ENCODE measurements at regions not wholly inside any gene's neighbourhood (a gene's known extent, or its start where the extent isn't known, plus 50 kb on each side); places are given as distances from the start of the nearest gene placed in this dataset.

DNA sequence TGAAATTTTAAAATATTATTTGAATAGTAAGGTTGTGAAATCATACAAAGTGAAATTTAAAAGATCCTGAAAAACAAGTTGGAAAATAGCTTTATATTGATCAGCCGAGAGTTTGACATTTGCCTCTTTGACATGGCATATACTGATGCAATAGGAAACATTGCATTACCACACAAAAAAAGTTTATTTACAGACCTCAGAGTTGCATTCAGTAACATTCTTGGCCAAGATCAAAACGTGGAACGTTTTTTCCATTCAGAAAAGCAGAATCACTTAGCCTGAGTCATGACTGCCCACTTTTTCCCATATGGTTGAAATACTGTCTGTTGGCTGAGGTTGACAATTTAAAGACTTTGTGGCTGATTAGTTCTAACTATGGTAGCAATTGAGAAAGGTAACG lies 55.1 kb upstream of the BACH2 start:
- TF ChIP-seq, protein P1, sequence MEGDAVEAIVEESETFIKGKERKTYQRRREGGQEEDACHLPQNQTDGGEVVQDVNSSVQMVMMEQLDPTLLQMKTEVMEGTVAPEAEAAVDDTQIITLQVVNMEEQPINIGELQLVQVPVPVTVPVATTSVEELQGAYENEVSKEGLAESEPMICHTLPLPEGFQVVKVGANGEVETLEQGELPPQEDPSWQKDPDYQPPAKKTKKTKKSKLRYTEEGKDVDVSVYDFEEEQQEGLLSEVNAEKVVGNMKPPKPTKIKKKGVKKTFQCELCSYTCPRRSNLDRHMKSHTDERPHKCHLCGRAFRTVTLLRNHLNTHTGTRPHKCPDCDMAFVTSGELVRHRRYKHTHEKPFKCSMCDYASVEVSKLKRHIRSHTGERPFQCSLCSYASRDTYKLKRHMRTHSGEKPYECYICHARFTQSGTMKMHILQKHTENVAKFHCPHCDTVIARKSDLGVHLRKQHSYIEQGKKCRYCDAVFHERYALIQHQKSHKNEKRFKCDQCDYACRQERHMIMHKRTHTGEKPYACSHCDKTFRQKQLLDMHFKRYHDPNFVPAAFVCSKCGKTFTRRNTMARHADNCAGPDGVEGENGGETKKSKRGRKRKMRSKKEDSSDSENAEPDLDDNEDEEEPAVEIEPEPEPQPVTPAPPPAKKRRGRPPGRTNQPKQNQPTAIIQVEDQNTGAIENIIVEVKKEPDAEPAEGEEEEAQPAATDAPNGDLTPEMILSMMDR (conservative IDR thresholded peaks at IDR 0.05; ENCODE audit: low read length), result no peak
- no peak for TF ChIP-seq EZH2phosphoT487 (IDR thresholded peaks at IDR 0.05; ENCODE audit: borderline replicate concordance, low read depth, low read length)
